Uterus (tissue), 3 donors: ENCODE measurements at regions not wholly inside any gene's neighbourhood (a gene's known extent, or its start where the extent isn't known, plus 50 kb on each side); places are given as distances from the start of the nearest gene placed in this dataset.

Experiments used
- DNase-seq, 2 donors: peaks; one replicate each; pipeline ENCODE4 v3.0.0-alpha.2; 2019 to 2020
- H3K27ac ChIP-seq, 2 donors: fragments of 200-600 bp; sonication (generic); 1 replicate in 1 of 2; 2 replicates in 1 of 2; pipeline ENCODE4 v1.5.1; 2016 to 2018
- H3K27me3 ChIP-seq, 2 donors: fragments of 200-600 bp; sonication (generic); one replicate each; pipeline ENCODE4 v1.5.1; 2018 to 2019; ENCODE audit warnings: control low read depth in 1 of 2
- H3K36me3 ChIP-seq, 2 donors: fragments of 200-600 bp; sonication (generic); one replicate each; pipeline ENCODE4 v1.5.1; 2019; ENCODE audit warnings: control low read depth in 1 of 2
- H3K4me1 ChIP-seq, 2 donors: fragments of 200-600 bp; sonication (generic); one replicate each; pipeline ENCODE4 v1.5.1; 2018 to 2019; ENCODE audit warnings: control low read depth in 1 of 2
- H3K4me3 ChIP-seq, 2 donors: fragments of 200-600 bp; sonication (generic); 1 replicate in 1 of 2; 2 replicates in 1 of 2; pipeline ENCODE4 v1.5.1; 2018 to 2019; ENCODE audit warnings: mild to moderate bottlenecking in 1 of 2
- H3K9me3 ChIP-seq, 2 donors: fragments of 200-600 bp; sonication (generic); one replicate each; pipeline ENCODE4 v1.5.1; 2019; ENCODE audit warnings: control low read depth in 1 of 2
- POLR2A ChIP-seq, 2 donors: fragments of 450-650 bp; IDR thresholded peaks; one replicate each; pipeline ENCODE4 v1.6.1; 2016; ENCODE audit warnings: antibody characterized with exemption in 2 of 2, mild to moderate bottlenecking in 1 of 2, moderate library complexity in 1 of 2
- intact Hi-C: fragments of 100-400 bp; cut with DNase I; formaldehyde crosslinking; loops from one replicate; pipeline ENCODE4 v1.15.1; 2023; ENCODE audit warnings: low total_unique reads
- TF ChIP-seq, protein P1 (sequence below), 4 experiments: fragments of 200-600 bp in 2 of 4; fragments of 450-650 bp in 2 of 4; sonication (generic) in 2 of 4; IDR thresholded peaks; one replicate each; pipeline ENCODE4 v1.5.1; 2016 to 2019; ENCODE audit warnings: antibody characterized with exemption in 4 of 4, mild to moderate bottlenecking in 2 of 4, moderate library complexity in 1 of 4
- donor health status: DM: yes; HTN: yes; CAD: no.

DNA sequence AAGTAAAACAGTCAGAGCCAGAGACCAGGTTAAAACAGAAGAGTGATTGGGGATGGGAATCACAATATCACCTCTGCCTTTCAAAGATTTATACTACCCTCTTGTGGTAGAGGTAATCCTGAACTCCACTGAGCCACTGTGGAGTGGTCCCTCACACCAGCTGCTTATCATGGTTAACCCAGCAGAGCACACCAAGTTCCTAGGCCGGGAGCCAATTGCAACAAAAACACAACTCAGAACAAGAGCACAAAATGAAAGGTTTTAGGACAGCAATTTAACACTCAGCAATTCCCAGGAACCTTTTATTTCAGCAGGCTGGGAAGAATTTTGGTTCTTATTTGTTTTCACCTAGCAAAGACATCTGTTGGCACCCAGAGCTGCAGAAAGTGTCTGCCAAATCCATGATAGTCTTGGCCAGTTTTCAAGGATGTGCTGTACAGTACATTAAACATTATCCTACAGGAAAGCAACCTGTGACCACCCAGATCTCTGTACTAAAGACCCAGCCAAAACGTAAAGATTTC lies 220.5 kb upstream of the ATXN7L3B start:
- peak; percentile 17 to 18 for DNase-seq
- Histone ChIP-seq H3K4me3 (no peak overlapping the region), H3K27me3 (no peaks in the 10 kb centered on the region), H3K9me3 (no peaks in the 10 kb centered on the region), H3K27ac (no peak overlapping the region), H3K4me1 (no peaks in the 10 kb centered on the region), H3K36me3 (no peaks in the 10 kb centered on the region)
- intact Hi-C loops: no loop called here
- TF ChIP-seq, protein P1, sequence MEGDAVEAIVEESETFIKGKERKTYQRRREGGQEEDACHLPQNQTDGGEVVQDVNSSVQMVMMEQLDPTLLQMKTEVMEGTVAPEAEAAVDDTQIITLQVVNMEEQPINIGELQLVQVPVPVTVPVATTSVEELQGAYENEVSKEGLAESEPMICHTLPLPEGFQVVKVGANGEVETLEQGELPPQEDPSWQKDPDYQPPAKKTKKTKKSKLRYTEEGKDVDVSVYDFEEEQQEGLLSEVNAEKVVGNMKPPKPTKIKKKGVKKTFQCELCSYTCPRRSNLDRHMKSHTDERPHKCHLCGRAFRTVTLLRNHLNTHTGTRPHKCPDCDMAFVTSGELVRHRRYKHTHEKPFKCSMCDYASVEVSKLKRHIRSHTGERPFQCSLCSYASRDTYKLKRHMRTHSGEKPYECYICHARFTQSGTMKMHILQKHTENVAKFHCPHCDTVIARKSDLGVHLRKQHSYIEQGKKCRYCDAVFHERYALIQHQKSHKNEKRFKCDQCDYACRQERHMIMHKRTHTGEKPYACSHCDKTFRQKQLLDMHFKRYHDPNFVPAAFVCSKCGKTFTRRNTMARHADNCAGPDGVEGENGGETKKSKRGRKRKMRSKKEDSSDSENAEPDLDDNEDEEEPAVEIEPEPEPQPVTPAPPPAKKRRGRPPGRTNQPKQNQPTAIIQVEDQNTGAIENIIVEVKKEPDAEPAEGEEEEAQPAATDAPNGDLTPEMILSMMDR (IDR thresholded peaks at IDR 0.05): peak in 1 of 4 experiments; percentile 17
- no peak for TF ChIP-seq POLR2A (IDR thresholded peaks at IDR 0.05)

DNA sequence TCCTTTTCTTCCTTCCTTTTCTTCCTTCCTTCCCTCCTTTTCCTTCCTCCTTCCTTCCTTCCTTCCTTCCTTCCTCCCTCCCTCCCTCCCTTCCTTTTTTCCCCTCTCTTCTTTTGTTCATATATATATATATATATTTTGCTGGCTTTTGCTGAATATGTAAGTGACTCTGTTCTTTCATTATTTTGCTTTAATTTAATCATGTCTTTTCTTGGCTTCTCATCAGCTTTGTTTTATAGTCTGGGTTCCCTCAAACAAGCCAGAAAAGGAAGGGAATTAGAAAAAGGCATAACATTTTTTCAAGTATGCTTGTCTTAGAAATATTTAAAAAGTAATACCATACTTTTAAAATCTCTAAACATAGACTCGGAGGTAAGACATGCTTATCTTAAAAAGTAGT lies 219.9 kb upstream of the ATXN7L3B start:
- no peaks in the 10 kb centered on the region for H3K4me1 ChIP-seq
- no peaks in the 10 kb centered on the region for H3K36me3 ChIP-seq
- H3K27ac ChIP-seq: no peak overlapping the region
- no peaks in the 10 kb centered on the region for H3K27me3 ChIP-seq
- no peak for TF ChIP-seq POLR2A (IDR thresholded peaks at IDR 0.05)
- TF ChIP-seq, protein P1 (IDR thresholded peaks at IDR 0.05): no peak
- H3K4me3 ChIP-seq: no peak overlapping the region
- intact Hi-C loops: no loop called here
- DNase-seq: no peak
- no peaks in the 10 kb centered on the region for H3K9me3 ChIP-seq

DNA sequence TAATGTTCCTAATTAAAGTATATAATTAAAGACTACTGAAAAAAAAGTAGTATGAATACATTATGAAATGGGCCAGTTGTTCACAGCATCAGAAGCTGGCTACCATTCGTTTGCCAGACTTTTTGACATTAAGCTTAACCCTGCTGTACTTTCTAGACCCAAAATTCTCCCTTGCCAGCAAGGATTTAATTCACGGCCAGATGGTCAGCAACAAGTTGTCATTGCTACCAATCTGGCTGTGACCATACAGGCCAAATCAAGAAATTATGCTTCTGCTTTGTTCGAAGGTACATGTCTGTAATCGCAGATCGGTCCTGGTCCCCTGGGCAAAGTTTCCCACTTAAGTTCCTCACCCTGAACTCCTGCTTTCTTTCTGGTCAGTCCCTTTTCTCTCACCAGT lies 217.7 kb upstream of the ATXN7L3B start:
- intact Hi-C loops: no loop called here
- Histone ChIP-seq H3K9me3 (no peaks in the 10 kb centered on the region), H3K36me3 (no peaks in the 10 kb centered on the region), H3K27ac (no peak overlapping the region), H3K4me3 (no peak overlapping the region), H3K27me3 (no peaks in the 10 kb centered on the region), H3K4me1 (no peaks in the 10 kb centered on the region)
- TF ChIP-seq, protein P1 (IDR thresholded peaks at IDR 0.05): no peak
- DNase-seq: no peak

DNA sequence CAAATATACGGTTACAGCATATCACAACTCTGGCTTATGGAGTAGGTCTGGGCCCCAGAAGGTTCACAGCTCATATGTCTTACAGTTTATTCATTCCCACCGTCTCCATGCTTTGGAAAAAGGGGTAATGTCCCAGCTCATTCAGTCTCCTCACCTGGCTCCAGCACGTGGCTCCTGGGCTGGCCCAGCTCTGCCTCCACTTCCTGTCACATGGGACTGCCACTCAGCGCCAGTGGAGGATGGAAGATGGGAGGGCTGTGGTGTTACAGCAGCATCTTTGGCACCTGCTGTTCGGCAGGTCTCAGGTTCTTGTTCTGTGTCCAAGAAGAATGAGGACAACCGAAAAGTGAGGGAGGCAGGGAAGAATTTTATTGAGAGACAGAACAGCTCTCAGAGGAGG lies 216.3 kb upstream of the ATXN7L3B start:
- intact Hi-C loops: no loop called here
- no peaks in the 10 kb centered on the region for H3K36me3 ChIP-seq
- H3K9me3 ChIP-seq: no peaks in the 10 kb centered on the region
- H3K27ac ChIP-seq: no peak overlapping the region
- no peak for TF ChIP-seq POLR2A (IDR thresholded peaks at IDR 0.05)
- TF ChIP-seq, protein P1 (IDR thresholded peaks at IDR 0.05): no peak
- no peak overlapping the region for H3K4me3 ChIP-seq
- no peaks in the 10 kb centered on the region for H3K27me3 ChIP-seq
- no peaks in the 10 kb centered on the region for H3K4me1 ChIP-seq
- DNase-seq: no peak

DNA sequence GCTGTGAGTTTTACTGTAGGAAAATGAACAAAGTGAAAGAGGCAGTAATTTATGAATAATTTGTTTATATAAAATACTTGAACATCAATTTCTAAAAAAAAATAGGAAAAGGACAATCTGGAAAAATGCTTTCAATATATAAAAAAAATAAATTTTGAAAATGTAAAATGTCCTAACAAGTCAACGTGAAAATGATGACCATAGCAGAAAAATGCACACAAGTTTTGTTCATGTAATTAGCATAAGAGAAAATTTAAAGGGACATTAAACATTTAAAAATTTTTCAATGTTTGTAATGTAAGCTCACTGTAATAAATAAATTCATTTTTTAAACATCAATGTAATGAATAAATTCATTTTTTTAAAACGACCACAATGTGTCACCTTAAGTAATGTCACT lies 214.8 kb upstream of the ATXN7L3B start:
- Histone ChIP-seq H3K4me1 (no peaks in the 10 kb centered on the region), H3K4me3 (no peak overlapping the region), H3K27me3 (no peaks in the 10 kb centered on the region), H3K27ac (no peak overlapping the region), H3K9me3 (no peaks in the 10 kb centered on the region), H3K36me3 (no peaks in the 10 kb centered on the region)
- intact Hi-C loops: no loop called here
- no peak for DNase-seq
- TF ChIP-seq, protein P1 (IDR thresholded peaks at IDR 0.05): no peak
- no peak for TF ChIP-seq POLR2A (IDR thresholded peaks at IDR 0.05)
